DND-41 (cell line): ENCODE measurements at regions not wholly inside any gene's neighbourhood (a gene's known extent, or its start where the extent isn't known, plus 50 kb on each side); places are given as distances from the start of the nearest gene placed in this dataset.

Experiments used
- ATAC-seq: fragments of 200-7000 bp; cut with Tn5 transposase; 3 replicates; pipeline ENCODE4 v1.9.1; 2021; ENCODE audit warnings: low read depth; ENCODE audit not compliant: insufficient read depth
- DNase-seq: peaks from one replicate; pipeline ENCODE4 v3.0.0-alpha.2; 2020
- H2AFZ ChIP-seq: 2 replicates; pipeline ENCODE4 v1.6.0; 2012; ENCODE audit warnings: low read depth, low read length
- H3K27ac ChIP-seq: 2 replicates; pipeline ENCODE4 v1.5.1; 2012; ENCODE audit warnings: low read length, inconsistent platforms
- H3K27me3 ChIP-seq: fragments of 200-600 bp; sonication (generic); 2 replicates; pipeline ENCODE4 v1.6.0; 2012; ENCODE audit warnings: low read length, mild to moderate bottlenecking, inconsistent platforms; ENCODE audit not compliant: insufficient read depth, poor library complexity
- H3K36me3 ChIP-seq: 2 replicates; pipeline ENCODE4 v1.5.1; 2012; ENCODE audit warnings: low read length, inconsistent platforms; ENCODE audit not compliant: insufficient read depth
- H3K4me1 ChIP-seq: 2 replicates; pipeline ENCODE4 v1.5.1; 2012; ENCODE audit warnings: mild to moderate bottlenecking, low read length; ENCODE audit not compliant: insufficient read depth
- H3K4me2 ChIP-seq: 2 replicates; pipeline ENCODE4 v1.6.0; 2012; ENCODE audit warnings: mild to moderate bottlenecking, moderate library complexity, low read length, inconsistent platforms; ENCODE audit not compliant: insufficient read depth
- H3K4me3 ChIP-seq, 2 experiments: fragments of 200-600 bp in 1 of 2; shearing (Covaris generic) in 1 of 2; 2 replicates each; pipeline ENCODE4 v1.5.1; 2012 to 2016; ENCODE audit warnings: inconsistent platforms in 2 of 2, low read length in 2 of 2, mild to moderate bottlenecking in 2 of 2, low read depth in 1 of 2, moderate library complexity in 1 of 2
- H3K79me2 ChIP-seq: 2 replicates; pipeline ENCODE4 v1.6.0; 2012; ENCODE audit warnings: low read length, inconsistent platforms; ENCODE audit not compliant: insufficient read depth
- H3K9ac ChIP-seq: 2 replicates; pipeline ENCODE4 v1.6.0; 2012; ENCODE audit warnings: low read depth, mild to moderate bottlenecking, inconsistent platforms, low read length, moderate library complexity
- H3K9me3 ChIP-seq: 2 replicates; pipeline ENCODE4 v1.5.1; 2012; ENCODE audit warnings: low read length, moderate library complexity, mild to moderate bottlenecking, inconsistent platforms; ENCODE audit not compliant: insufficient read depth, severe bottlenecking
- H4K20me1 ChIP-seq: 2 replicates; pipeline ENCODE4 v1.6.0; 2012; ENCODE audit warnings: low read length; ENCODE audit not compliant: insufficient read depth
- EZH2 ChIP-seq: IDR thresholded peaks from 3 replicates; pipeline ENCODE4 v1.6.1; 2012; ENCODE audit warnings: borderline replicate concordance, low read depth, mild to moderate bottlenecking, moderate library complexity, low read length, inconsistent platforms; ENCODE audit not compliant: severe bottlenecking
- TF ChIP-seq, protein P1 (sequence below): IDR thresholded peaks from 2 replicates; pipeline ENCODE4 v1.5.1; 2012; ENCODE audit warnings: borderline replicate concordance, low read length, moderate library complexity, mild to moderate bottlenecking; ENCODE audit not compliant: poor library complexity, severe bottlenecking; ENCODE audit errors: extremely low read depth

GRCh38 chr13:26155568-26155967, 66.5 kb downstream of the RNF6 start:
- DNase-seq (no peak), ATAC-seq (no peak)
- Histone ChIP-seq H3K4me3 (no peak overlapping the region), H3K9me3 (no peaks in the 10 kb centered on the region), H3K9ac (no peak overlapping the region), H3K79me2 (no peaks in the 10 kb centered on the region), H2AFZ (no peak overlapping the region), H3K27ac (no peak overlapping the region), H3K27me3 (no peaks in the 10 kb centered on the region), H3K4me1 (no peaks in the 10 kb centered on the region), H3K4me2 (no peak overlapping the region), H4K20me1 (no peaks in the 10 kb centered on the region), H3K36me3 (no peaks in the 10 kb centered on the region)
- TF ChIP-seq EZH2, result no peak
- TF ChIP-seq, protein P1, sequence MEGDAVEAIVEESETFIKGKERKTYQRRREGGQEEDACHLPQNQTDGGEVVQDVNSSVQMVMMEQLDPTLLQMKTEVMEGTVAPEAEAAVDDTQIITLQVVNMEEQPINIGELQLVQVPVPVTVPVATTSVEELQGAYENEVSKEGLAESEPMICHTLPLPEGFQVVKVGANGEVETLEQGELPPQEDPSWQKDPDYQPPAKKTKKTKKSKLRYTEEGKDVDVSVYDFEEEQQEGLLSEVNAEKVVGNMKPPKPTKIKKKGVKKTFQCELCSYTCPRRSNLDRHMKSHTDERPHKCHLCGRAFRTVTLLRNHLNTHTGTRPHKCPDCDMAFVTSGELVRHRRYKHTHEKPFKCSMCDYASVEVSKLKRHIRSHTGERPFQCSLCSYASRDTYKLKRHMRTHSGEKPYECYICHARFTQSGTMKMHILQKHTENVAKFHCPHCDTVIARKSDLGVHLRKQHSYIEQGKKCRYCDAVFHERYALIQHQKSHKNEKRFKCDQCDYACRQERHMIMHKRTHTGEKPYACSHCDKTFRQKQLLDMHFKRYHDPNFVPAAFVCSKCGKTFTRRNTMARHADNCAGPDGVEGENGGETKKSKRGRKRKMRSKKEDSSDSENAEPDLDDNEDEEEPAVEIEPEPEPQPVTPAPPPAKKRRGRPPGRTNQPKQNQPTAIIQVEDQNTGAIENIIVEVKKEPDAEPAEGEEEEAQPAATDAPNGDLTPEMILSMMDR, result no peak

DNA sequence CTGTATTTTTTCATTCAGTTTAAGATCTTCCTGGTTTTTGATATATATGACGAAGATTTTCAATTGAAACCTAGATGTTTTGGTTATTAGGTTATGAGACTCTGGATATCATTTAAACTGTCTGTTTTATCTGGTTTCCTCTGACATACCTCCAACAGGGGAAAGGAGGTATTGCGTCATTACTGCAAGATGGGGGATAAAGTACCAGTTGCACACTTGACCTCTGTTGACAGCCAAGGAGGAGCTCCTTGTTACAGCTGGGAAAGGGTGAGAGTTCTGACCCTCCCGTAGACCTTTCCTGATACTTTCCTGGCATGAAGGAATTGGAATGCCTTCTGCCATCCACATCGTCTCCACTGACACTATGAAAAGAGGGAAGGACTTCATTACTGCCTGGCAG, 82.0 kb upstream of the SHISA2 start:
- no peaks in the 10 kb centered on the region for H3K79me2 ChIP-seq
- H3K9ac ChIP-seq, result no peak overlapping the region

DNA sequence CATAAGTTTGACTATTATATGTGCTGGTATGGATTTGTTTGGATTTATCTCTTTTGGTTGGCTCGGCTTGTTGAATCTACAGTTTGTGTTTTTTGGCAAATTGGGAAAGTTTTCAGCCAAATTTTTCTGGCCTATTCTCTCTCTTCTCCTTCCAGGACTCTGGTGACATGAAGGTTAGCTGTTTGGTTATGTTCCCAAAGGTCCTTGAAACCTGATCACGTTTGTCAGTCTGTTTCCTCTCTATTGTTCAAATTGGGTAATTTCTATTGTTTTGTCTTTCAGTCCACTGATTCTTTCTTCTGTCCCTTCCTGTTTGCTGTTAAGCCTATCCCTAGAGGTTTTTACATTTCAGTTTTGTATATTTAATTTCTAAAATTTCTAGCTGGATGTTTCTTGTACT, 81.5 kb upstream of the SHISA2 start:
- no peaks in the 10 kb centered on the region for H3K79me2 ChIP-seq
- no peak overlapping the region for H2AFZ ChIP-seq
- no peaks in the 10 kb centered on the region for H3K36me3 ChIP-seq
- no peaks in the 10 kb centered on the region for H3K9me3 ChIP-seq
- H3K4me1 ChIP-seq, result no peaks in the 10 kb centered on the region
- no peak overlapping the region for H3K9ac ChIP-seq
- no peaks in the 10 kb centered on the region for H4K20me1 ChIP-seq
- H3K4me2 ChIP-seq, result no peak overlapping the region
- ATAC-seq (no peak), DNase-seq (no peak)
- H3K27ac ChIP-seq, result no peak overlapping the region
- no peak for TF ChIP-seq EZH2
- TF ChIP-seq, protein P1, result no peak
- H3K27me3 ChIP-seq, result no peaks in the 10 kb centered on the region
- H3K4me3 ChIP-seq, result no peak overlapping the region

More for the DNA sequence above, 82.0 kb upstream of the SHISA2 start:
- no peaks in the 10 kb centered on the region for H3K9me3 ChIP-seq
- DNase-seq, result no peak
- no peaks in the 10 kb centered on the region for H4K20me1 ChIP-seq
- H3K36me3 ChIP-seq, result no peaks in the 10 kb centered on the region
- no peaks in the 10 kb centered on the region for H3K4me1 ChIP-seq
- H3K4me2 ChIP-seq, result no peak overlapping the region
- H3K4me3 ChIP-seq, result no peak overlapping the region
- no peak for ATAC-seq
- no peaks in the 10 kb centered on the region for H3K27me3 ChIP-seq
- H2AFZ ChIP-seq, result no peak overlapping the region
- no peak for TF ChIP-seq EZH2
- TF ChIP-seq, protein P1, result peak; percentile 4
- no peak overlapping the region for H3K27ac ChIP-seq

DNA sequence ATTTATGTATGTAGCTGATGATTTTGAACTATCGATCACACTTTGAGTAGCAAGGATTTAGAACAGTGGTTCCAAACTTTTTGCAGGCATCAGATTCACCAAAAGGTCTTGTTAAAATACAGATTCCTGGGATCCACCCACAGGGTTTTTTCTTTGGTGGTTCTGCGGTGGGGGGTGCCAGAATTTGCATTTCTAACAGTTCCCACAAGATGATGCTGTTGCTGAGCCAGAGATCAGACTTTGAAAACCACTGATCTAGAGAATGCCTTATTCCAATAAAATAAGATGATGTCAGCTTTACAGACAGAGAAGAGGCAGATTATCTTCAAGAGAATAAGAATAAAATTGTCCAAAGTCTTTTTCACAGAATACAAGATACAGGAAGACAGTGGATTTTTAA, 80.9 kb upstream of the SHISA2 start:
- Histone ChIP-seq H3K36me3 (no peaks in the 10 kb centered on the region), H3K79me2 (no peaks in the 10 kb centered on the region), H3K9me3 (no peaks in the 10 kb centered on the region), H3K27ac (no peak overlapping the region), H3K9ac (no peak overlapping the region), H3K4me2 (no peak overlapping the region), H3K4me3 (no peak overlapping the region), H3K27me3 (no peaks in the 10 kb centered on the region), H2AFZ (no peak overlapping the region), H4K20me1 (no peaks in the 10 kb centered on the region), H3K4me1 (no peaks in the 10 kb centered on the region)
- TF ChIP-seq, protein P1, result peak; percentile 53
- TF ChIP-seq EZH2, result no peak
- DNase-seq, result peak; percentile 21
- peak; percentile 48; the same call in 2 of the 3 replicates for ATAC-seq
